Neural progenitor cell (in vitro differentiated cells): ENCODE measurements at regions not wholly inside any gene's neighbourhood (a gene's known extent, or its start where the extent isn't known, plus 50 kb on each side); places are given as distances from the start of the nearest gene placed in this dataset.

Experiments used
- DNase-seq: peaks from one replicate; pipeline ENCODE4 v3.0.0-alpha.2; 2016; ENCODE audit warnings: low spot score
- H2AFZ ChIP-seq: fragments of 200-600 bp; sonication (generic); replicated peaks from 2 replicates; pipeline ENCODE4 v1.6.1; 2016; ENCODE audit warnings: antibody characterized with exemption
- H3F3A ChIP-seq: fragments of 200-600 bp; sonication (generic); 2 replicates; pipeline ENCODE4 v1.6.1; 2016; ENCODE audit warnings: antibody characterized with exemption, low read depth
- H3K27ac ChIP-seq: fragments of 200-600 bp; sonication (generic); 2 replicates; pipeline ENCODE4 v1.5.1; 2016; ENCODE audit warnings: mild to moderate bottlenecking
- H3K27me3 ChIP-seq: fragments of 200-600 bp; sonication (generic); 2 replicates; pipeline ENCODE4 v1.6.1; 2016; ENCODE audit warnings: mild to moderate bottlenecking, moderate library complexity
- H3K36me3 ChIP-seq: fragments of 200-600 bp; sonication (generic); 2 replicates; pipeline ENCODE4 v1.5.1; 2016
- H3K4me1 ChIP-seq: fragments of 200-600 bp; sonication (generic); 2 replicates; pipeline ENCODE4 v1.6.1; 2016; ENCODE audit warnings: mixed run types
- H3K4me2 ChIP-seq: fragments of 200-600 bp; sonication (generic); 2 replicates; pipeline ENCODE4 v1.6.1; 2016
- H3K4me3 ChIP-seq: fragments of 200-600 bp; sonication (generic); 2 replicates; pipeline ENCODE4 v1.5.1; 2016
- H3K79me2 ChIP-seq: fragments of 200-600 bp; sonication (generic); 2 replicates; pipeline ENCODE4 v1.6.1; 2016; ENCODE audit warnings: low read depth
- H3K9ac ChIP-seq: fragments of 200-600 bp; sonication (generic); 2 replicates; pipeline ENCODE4 v1.6.1; 2016
- H3K9me3 ChIP-seq: fragments of 200-600 bp; sonication (generic); 2 replicates; pipeline ENCODE4 v1.5.1; 2016; ENCODE audit warnings: low read depth
- H4K20me1 ChIP-seq: fragments of 200-600 bp; sonication (generic); 2 replicates; pipeline ENCODE4 v1.6.1; 2016; ENCODE audit warnings: low read depth
- H3K27ac Mint-ChIP-seq: 3 replicates; pipeline ENCODE4 v1.8.0; 2021; ENCODE audit warnings: mixed read lengths
- H3K27me3 Mint-ChIP-seq: 2 replicates; pipeline ENCODE4 v1.8.0; 2022; ENCODE audit warnings: low read depth, mild to moderate bottlenecking, inconsistent platforms, moderate library complexity, mixed read lengths; ENCODE audit not compliant: insufficient read depth
- H3K36me3 Mint-ChIP-seq: 3 replicates; pipeline ENCODE4 v1.8.0; 2021; ENCODE audit warnings: mixed read lengths
- H3K4me1 Mint-ChIP-seq: 3 replicates; pipeline ENCODE4 v1.8.0; 2021; ENCODE audit warnings: mixed read lengths
- H3K4me3 Mint-ChIP-seq: 3 replicates; pipeline ENCODE4 v1.8.0; 2021; ENCODE audit warnings: mild to moderate bottlenecking, moderate library complexity, mixed read lengths
- H3K9me3 Mint-ChIP-seq: 3 replicates; pipeline ENCODE4 v1.8.0; 2020; ENCODE audit warnings: mixed read lengths
- CTCF ChIP-seq: fragments of 200-600 bp; sonication (generic); IDR thresholded peaks from 2 replicates; pipeline ENCODE4 v1.5.1; 2017; ENCODE audit warnings: antibody characterized with exemption, mild to moderate bottlenecking
- EZH2 ChIP-seq: fragments of 200-600 bp; sonication (generic); IDR thresholded peaks from 2 replicates; pipeline ENCODE4 v1.6.1; 2017; ENCODE audit warnings: antibody characterized with exemption, mild to moderate bottlenecking, moderate library complexity
- EZH2phosphoT487 ChIP-seq: fragments of 200-600 bp; sonication (generic); IDR thresholded peaks from 2 replicates; pipeline ENCODE4 v1.6.1; 2017; ENCODE audit warnings: antibody characterized with exemption

- Histone ChIP-seq H3K4me3 (no peak overlapping the region), H3K79me2 (no peaks in the 10 kb centered on the region), H2AFZ (peak overlapping the region; percentile 94), H3K27ac (peak overlapping the region; percentile 67), H3K4me1 (peaks cover 25% of the 10 kb centered on the region), H4K20me1 (no peaks in the 10 kb centered on the region), H3K9ac (no peak overlapping the region), H3K36me3 (no peaks in the 10 kb centered on the region), H3K4me2 (peak overlapping the region; percentile 27), H3K9me3 (no peaks in the 10 kb centered on the region), H3K27me3 (no peaks in the 10 kb centered on the region), H3F3A (peaks cover 9% of the 10 kb centered on the region)
- Mint-ChIP-seq H3K27me3 (peaks cover 9% of the 10 kb centered on the region), H3K4me3 (no peak overlapping the region), H3K9me3 (peaks cover 5% of the 10 kb centered on the region), H3K36me3 (no peaks in the 10 kb centered on the region), H3K27ac (peak overlapping the region; percentile 65), H3K4me1 (peaks cover 21% of the 10 kb centered on the region)
- peak; percentile 37 for DNase-seq
- TF ChIP-seq EZH2 (no peak), EZH2phosphoT487 (no peak), CTCF (no peak)
Observed at GRCh38 chr1:59083946-59084865, 212.7 kb upstream of the FGGY start.

- Histone ChIP-seq H3K27me3 (no peaks in the 10 kb centered on the region), H3K9ac (no peak overlapping the region), H3K27ac (no peak overlapping the region), H3K79me2 (no peaks in the 10 kb centered on the region), H3K9me3 (no peaks in the 10 kb centered on the region), H4K20me1 (no peaks in the 10 kb centered on the region), H3K4me1 (peaks cover 16% of the 10 kb centered on the region), H3F3A (peaks cover 9% of the 10 kb centered on the region), H3K4me2 (no peak overlapping the region), H3K4me3 (no peak overlapping the region), H2AFZ (no peak overlapping the region), H3K36me3 (no peaks in the 10 kb centered on the region)
- Mint-ChIP-seq H3K4me3 (no peak overlapping the region), H3K9me3 (peaks cover 8% of the 10 kb centered on the region), H3K27ac (no peak overlapping the region), H3K36me3 (no peaks in the 10 kb centered on the region), H3K4me1 (peaks cover 12% of the 10 kb centered on the region), H3K27me3 (peaks cover 9% of the 10 kb centered on the region)
- TF ChIP-seq EZH2phosphoT487 = no peak
- TF ChIP-seq EZH2 = no peak
- no peak for TF ChIP-seq CTCF
- DNase-seq = no peak
Observed at GRCh38 chr1:59085101-59085500, 211.8 kb upstream of the FGGY start.

- Mint-ChIP-seq H3K27ac (no peak overlapping the region), H3K27me3 (peaks cover 4% of the 10 kb centered on the region), H3K9me3 (peaks cover 8% of the 10 kb centered on the region), H3K4me3 (no peak overlapping the region), H3K36me3 (no peaks in the 10 kb centered on the region), H3K4me1 (peaks cover 5% of the 10 kb centered on the region)
- H3K79me2 ChIP-seq = no peaks in the 10 kb centered on the region
- no peaks in the 10 kb centered on the region for H4K20me1 ChIP-seq
- no peak overlapping the region for H3K9ac ChIP-seq
- TF ChIP-seq CTCF (no peak), EZH2phosphoT487 (no peak), EZH2 (no peak)
- H3K4me3 ChIP-seq = no peak overlapping the region
- peaks cover 4% of the 10 kb centered on the region for H3K4me1 ChIP-seq
- H3K9me3 ChIP-seq = no peaks in the 10 kb centered on the region
- DNase-seq = no peak
- H2AFZ ChIP-seq = no peak overlapping the region
- H3K36me3 ChIP-seq = no peaks in the 10 kb centered on the region
- H3F3A ChIP-seq = peaks cover under 1% of the 10 kb centered on the region
- no peak overlapping the region for H3K27ac ChIP-seq
- H3K27me3 ChIP-seq = no peaks in the 10 kb centered on the region
- no peak overlapping the region for H3K4me2 ChIP-seq
Observed at GRCh38 chr1:59089036-59089798, 207.7 kb upstream of the FGGY start.
